GM19438 (cell line): ENCODE measurements at regions not wholly inside any gene's neighbourhood (a gene's known extent, or its start where the extent isn't known, plus 50 kb on each side); places are given as distances from the start of the nearest gene placed in this dataset.

ENCODE experiments used
- ATAC-seq: cut with Tn5 transposase; IDR thresholded peaks from one replicate; pipeline ENCODE4 v1.9.1; 2021; ENCODE audit warnings: low read depth; ENCODE audit not compliant: unreplicated experiment

- ATAC-seq: no peak
Observed at GRCh38 chr5:124342584-124342983, 403.9 kb downstream of the ZNF608 start.

DNA sequence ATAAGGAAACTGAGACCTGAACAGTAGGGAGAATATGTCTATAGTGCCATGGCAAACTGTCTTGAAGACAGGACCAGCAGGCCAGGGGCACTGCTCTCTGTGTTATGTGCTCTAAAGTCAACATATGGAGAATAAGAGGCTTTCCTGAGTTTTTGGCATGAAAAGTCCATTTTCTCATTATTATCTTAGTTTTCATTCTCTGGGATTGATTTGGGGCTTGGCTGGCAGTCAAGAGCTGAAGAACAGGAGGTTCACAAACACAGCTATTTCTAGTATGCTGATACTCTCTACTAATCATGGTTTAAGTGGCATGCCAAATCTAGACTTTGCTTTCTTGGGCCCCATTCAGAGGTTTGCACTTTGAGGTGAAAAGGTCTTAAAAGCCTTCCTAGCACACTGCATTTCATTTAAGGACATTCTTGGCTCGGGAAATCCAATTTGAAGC, 404.4 kb downstream of the ZNF608 start:
- no peak for ATAC-seq

DNA sequence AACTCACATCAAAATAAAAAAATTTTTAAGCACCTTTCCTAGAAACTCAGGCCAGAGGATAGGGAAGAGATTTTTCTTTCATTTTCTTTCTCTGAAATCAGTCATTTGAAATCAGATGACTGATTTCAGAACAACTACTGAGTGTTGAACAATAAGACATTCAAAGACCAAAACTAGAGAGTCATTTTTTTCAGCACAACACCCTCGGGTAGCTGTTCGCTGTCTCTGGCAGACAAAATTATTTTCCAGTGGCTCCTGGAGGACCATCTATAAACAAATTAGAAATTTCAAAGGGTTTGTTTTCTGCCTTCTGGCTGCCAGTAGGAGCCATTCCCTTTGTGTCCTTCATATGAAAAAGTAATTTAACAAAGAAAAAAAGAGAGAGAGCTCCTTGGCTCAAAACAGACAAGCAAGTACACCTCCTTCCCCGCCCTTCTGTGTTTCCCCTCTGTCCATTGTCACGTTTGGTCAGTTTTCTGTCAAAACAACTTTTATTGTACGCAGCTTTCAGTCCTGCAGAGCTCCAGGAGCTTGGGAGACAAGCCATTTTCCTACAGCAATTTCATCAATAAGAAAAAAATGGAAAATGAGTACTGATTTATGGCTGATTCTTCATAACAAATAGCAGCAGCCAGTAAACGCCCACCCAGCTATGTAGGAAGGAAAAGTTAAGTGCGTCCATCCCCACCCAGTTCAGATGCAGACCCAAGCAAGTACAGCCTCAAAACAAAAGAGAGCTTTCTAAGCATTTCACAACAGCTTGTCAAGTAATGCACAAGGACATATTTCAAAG, 405.2 kb downstream of the ZNF608 start:
- ATAC-seq: no peak

GRCh38 chr5:124337996-124338395, 408.4 kb downstream of the ZNF608 start:
- no peak for ATAC-seq

DNA sequence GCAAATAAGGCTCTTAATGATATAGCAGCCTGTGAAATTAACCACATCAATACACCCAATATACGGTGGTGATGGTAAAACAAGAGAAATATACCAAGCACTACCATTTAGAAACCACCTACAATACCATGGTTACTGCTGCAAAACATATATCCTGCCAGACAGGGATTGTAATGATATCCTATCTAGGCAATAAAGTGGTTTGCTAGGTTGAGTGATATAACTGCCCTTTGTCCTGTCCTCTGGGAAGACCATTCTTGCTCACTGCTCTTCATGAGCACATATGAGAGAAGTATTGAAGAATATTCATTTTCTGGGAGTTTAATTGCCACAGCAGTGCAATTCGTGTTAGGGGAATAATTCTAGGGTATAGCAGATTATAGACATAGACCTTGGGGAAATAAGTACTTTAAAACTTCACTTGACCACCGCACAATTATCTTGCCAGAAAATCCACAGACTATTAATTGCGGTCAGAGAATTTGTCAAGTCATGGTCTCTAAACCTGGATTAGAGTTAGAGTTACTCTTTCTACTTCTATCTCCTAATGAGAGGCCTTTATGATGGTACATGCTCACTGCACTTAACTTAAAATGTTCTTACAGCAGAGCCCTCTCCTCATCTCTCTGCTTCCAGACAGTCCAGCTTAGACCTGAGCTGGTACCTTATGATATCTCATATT, 413.0 kb downstream of the ZNF608 start:
- no peak for ATAC-seq

- ATAC-seq: no peak
Observed at GRCh38 chr5:124332273-124332672, 414.2 kb downstream of the ZNF608 start.

DNA sequence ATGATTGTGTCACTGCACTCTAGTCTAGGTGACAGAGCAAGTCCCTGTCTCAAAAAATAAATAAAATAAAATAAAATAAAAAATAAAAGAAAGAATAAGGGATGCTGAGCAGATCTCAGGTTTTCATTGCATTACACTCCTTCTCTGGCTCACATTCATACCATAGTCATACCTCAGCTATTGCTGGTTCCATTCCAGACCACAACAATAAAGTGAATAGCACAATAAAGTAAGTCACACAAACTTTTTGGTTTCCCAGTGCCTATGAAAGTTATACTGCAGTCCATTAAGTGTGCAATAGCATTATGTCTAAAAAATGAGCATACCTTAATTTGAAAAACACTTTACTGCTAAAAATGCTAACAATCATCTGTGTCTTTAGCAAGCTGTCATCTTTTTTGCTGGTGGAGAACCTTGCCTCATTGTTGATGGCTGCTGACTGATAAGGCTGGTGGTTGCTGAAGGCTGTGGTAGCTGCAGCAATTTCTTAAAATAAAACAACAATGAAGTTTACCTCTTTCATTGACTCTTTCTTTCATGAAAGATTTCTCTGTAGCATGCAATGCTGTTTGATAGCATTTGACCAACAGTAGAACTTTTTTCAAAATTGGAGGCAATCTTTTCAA, 415.7 kb downstream of the ZNF608 start:
- ATAC-seq: no peak

GRCh38 chr5:124328201-124328600, 418.2 kb downstream of the ZNF608 start:
- no peak for ATAC-seq

DNA sequence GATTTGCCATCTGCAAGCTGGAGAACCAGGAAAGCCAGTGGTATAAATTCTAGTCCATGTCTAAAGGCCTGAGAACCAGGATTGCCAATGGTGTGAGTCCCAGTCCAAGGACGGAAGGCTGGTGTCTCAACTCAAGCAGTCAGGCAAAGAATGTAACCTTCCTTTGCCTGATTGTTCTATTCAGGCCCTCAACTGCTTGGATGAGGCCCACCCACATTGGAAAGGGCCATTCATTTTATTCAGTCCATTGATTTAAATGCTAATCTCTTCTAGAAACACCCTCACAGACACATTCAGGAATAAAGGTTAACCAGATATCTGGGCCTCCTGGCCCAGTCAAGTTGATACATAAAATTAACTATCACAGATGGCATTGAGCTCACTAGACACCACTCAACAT, 427.8 kb downstream of the ZNF608 start:
- no peak for ATAC-seq

- ATAC-seq: no peak
Observed at GRCh38 chr5:124317451-124317850, 429.0 kb downstream of the ZNF608 start.

GRCh38 chr5:124315741-124316415, 430.6 kb downstream of the ZNF608 start:
- ATAC-seq: no peak

GRCh38 chr5:124310453-124310852, 436.0 kb downstream of the ZNF608 start:
- no peak for ATAC-seq

- ATAC-seq: no peak
Observed at GRCh38 chr5:124309241-124309980, 437.0 kb downstream of the ZNF608 start.

DNA sequence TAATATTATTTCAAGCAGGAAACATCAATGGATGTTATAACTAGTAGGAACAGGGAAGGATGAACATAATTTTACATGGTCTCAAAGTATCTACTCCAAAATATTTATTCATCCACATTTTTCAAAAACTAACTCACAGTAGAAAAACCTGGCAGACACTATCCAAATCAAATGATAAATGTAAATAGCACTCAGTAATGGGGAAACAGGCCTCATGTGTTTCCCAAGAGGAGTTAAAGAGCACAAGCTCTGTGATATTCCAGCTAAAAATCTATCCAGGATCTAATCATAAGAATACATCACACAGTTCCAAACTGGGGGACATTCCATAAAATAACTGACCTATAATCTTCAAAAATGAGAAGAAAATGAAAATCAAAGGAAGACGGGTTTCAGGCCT, 443.1 kb downstream of the ZNF608 start:
- no peak for ATAC-seq

GRCh38 chr5:124302533-124302932, 443.9 kb downstream of the ZNF608 start:
- no peak for ATAC-seq

GRCh38 chr5:124301850-124302249, 444.6 kb downstream of the ZNF608 start:
- ATAC-seq: no peak

DNA sequence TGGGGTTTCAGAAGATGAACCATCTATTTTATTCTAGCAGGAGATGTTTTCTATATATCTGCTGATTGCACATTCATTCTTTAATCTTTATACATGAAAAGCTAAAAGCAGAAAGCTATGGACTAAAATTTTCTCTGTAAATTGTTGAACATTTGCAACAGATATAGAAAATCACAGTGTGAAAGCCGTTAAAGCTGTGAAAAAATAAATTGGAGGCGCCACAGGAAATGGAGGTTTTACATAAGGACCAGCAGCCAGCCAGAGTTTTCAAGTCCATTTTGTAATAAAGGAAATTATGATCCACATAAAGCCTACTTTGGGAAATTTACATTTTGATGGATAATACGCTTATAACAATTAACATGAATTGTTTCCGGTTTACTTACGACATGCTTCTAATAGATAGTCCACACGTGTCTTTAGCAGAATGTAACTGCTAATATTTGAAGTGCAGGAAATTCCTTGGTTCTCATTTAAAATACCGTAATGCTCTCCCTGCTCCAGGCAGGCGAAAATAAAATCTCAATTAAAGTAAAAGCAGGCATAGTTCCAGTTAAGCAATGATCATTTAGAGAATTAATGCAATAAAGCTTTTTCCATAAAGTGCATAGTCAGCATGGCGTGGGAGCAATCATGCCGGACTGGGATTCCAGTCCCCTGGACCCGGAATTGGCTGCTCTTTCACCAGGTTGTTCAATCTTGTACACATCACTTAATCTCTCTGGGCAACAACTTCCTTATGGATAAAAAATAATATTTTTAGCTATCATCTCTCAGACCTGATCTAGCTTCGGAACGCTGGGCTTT, 445.4 kb downstream of the ZNF608 start:
- ATAC-seq: no peak

- no peak for ATAC-seq
Observed at GRCh38 chr5:124297826-124298225, 448.6 kb downstream of the ZNF608 start.

GRCh38 chr5:124292322-124292855, 454.1 kb downstream of the ZNF608 start:
- no peak for ATAC-seq
